ENCODE measurements at regions not wholly inside any gene's neighbourhood (a gene's known extent, or its start where the extent isn't known, plus 50 kb on each side); places are given as distances from the start of the nearest gene placed in this dataset.

GRCh38 chr12:4159851-4160250 lies 113.7 kb upstream of the CCND2 start:
- H3K4me2 ChIP-seq (ENCODE audit: insufficient read depth, low read length) = no peak overlapping the region
- no peak for DNase-seq (ENCODE audit: low read depth, low spot score)
- ChIA-PET POLR2A (no interaction called here), CTCF (no interaction called here)
- FAIRE-seq = no peak
- H3K79me2 ChIP-seq (ENCODE audit: control insufficient read depth, insufficient read depth, low read length) = no peaks in the 10 kb centered on the region
- no peaks in the 10 kb centered on the region for H3K27me3 ChIP-seq (ENCODE audit: control insufficient read depth in 2 of 2, insufficient read depth in 2 of 2, low read length in 2 of 2)
- no peaks in the 10 kb centered on the region for H3K9me1 ChIP-seq (replicated peaks; ENCODE audit: control insufficient read depth, extremely low read depth, insufficient read depth, low read length)
- H3K27ac ChIP-seq (ENCODE audit: insufficient read depth, low read depth, low read length) = no peak overlapping the region
- dilution Hi-C loops (cut with MboI; ENCODE audit: extremely low pct_ligation_motif_present, low sequenced_read_pairs) = no loop called here
- no peak overlapping the region for H3K4me3 ChIP-seq (replicated peaks in 1 of 3; ENCODE audit: insufficient read depth in 1 of 3, low read depth in 1 of 3, low read length in 3 of 3)
- H3K9me3 ChIP-seq (replicated peaks; ENCODE audit: control insufficient read depth, insufficient read depth, low read length) = no peaks in the 10 kb centered on the region
- H3K9ac ChIP-seq (replicated peaks; ENCODE audit: extremely low read depth, insufficient read depth, low read length) = no peak overlapping the region
- no peaks in the 10 kb centered on the region for H3K36me3 ChIP-seq (ENCODE audit: control insufficient read depth in 2 of 2, extremely low read depth in 1 of 2, insufficient read depth in 2 of 2, low read length in 2 of 2)
- no peaks in the 10 kb centered on the region for H4K20me1 ChIP-seq (replicated peaks; ENCODE audit: control insufficient read depth, extremely low read depth, insufficient read depth, low read length)
- TF ChIP-seq CTCF (IDR thresholded peaks at IDR 0.05; ENCODE audit: extremely low read depth in 1 of 2, insufficient read depth in 1 of 2, low read depth in 1 of 2, low read length in 2 of 2) = no peak
- no peak for TF ChIP-seq POLR2A (IDR thresholded peaks at IDR 0.05; ENCODE audit: low read depth, low read length)
- no peak for TF ChIP-seq POLR2AphosphoS5 (IDR thresholded peaks at IDR 0.05; ENCODE audit: insufficient read depth, low read depth, low read length)
- no peak for TF ChIP-seq EZH2 (IDR thresholded peaks at IDR 0.05; ENCODE audit: borderline replicate concordance, low read depth, low read length, severe bottlenecking)
- no peak for TF ChIP-seq FOS (IDR thresholded peaks at IDR 0.05; ENCODE audit: borderline replicate concordance, insufficient read depth, low read length)
- no peak for TF ChIP-seq MAX (IDR thresholded peaks at IDR 0.05; ENCODE audit: insufficient read depth, insufficient read length)
- TF ChIP-seq MYC (IDR thresholded peaks at IDR 0.05; ENCODE audit: low read depth, low read length) = no peak
- no peak for TF ChIP-seq GATA2 (IDR thresholded peaks at IDR 0.05; ENCODE audit: insufficient read depth, insufficient read length, low read depth, low read length)
- no peak for TF ChIP-seq JUN (IDR thresholded peaks at IDR 0.05; ENCODE audit: borderline replicate concordance, insufficient read depth, insufficient read length, low read depth)
- intact Hi-C loops (cut with micrococcal nuclease) = loop anchor here (10.0 kb wide), 1 partner anchor 265 kb away; no protein-coding TSS in a partner anchor
- H3K4me1 ChIP-seq (ENCODE audit: control insufficient read depth, extremely low read depth, insufficient read depth, low read length) = no peaks in the 10 kb centered on the region
- no TSS peak for BruUV-seq (replicated peaks)
- no peak overlapping the region for H2AFZ ChIP-seq (ENCODE audit: low read depth, low read length)

All from endothelial cell of umbilical vein (primary cell).